Gastroesophageal sphincter (tissue), 3 donors: ENCODE measurements at regions not wholly inside any gene's neighbourhood (a gene's known extent, or its start where the extent isn't known, plus 50 kb on each side); places are given as distances from the start of the nearest gene placed in this dataset.

Experiments
- POLR2AphosphoS5 ChIP-seq: sonication (generic); formaldehyde crosslinking; IDR thresholded peaks from one replicate; pipeline ENCODE4 v1.6.1; 2017; ENCODE audit warnings: antibody characterized with exemption
- TF ChIP-seq, protein P1 (sequence below), 4 experiments: fragments of 200-600 bp in 2 of 4; fragments of 450-650 bp in 2 of 4; sonication (generic) in 1 of 4; IDR thresholded peaks; one replicate each; pipeline ENCODE4 v1.5.1; 2017 to 2019; ENCODE audit warnings: antibody characterized with exemption in 4 of 4, mild to moderate bottlenecking in 2 of 4, moderate library complexity in 2 of 4

DNA sequence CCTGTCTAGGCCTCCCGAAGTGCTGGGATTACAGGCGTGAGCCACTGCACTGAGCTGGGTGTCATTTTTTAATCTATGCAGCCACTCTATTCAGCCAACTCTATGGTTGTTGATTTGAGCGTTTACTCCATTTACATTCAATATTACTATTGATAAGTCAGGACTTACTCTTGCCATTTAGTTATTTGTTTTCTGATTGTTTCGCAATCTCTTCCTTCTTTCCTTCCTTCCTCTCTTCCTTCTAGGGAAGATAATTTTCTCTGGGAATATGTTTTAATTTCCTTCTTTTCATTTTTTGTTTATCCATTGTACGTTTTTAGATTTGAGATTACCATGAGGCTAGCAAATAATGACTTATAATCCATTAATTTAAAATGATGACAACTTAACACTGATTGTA is 2056.0 kb downstream of the OLFM4 start:
- TF ChIP-seq POLR2AphosphoS5 = no peak
- TF ChIP-seq, protein P1, sequence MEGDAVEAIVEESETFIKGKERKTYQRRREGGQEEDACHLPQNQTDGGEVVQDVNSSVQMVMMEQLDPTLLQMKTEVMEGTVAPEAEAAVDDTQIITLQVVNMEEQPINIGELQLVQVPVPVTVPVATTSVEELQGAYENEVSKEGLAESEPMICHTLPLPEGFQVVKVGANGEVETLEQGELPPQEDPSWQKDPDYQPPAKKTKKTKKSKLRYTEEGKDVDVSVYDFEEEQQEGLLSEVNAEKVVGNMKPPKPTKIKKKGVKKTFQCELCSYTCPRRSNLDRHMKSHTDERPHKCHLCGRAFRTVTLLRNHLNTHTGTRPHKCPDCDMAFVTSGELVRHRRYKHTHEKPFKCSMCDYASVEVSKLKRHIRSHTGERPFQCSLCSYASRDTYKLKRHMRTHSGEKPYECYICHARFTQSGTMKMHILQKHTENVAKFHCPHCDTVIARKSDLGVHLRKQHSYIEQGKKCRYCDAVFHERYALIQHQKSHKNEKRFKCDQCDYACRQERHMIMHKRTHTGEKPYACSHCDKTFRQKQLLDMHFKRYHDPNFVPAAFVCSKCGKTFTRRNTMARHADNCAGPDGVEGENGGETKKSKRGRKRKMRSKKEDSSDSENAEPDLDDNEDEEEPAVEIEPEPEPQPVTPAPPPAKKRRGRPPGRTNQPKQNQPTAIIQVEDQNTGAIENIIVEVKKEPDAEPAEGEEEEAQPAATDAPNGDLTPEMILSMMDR (IDR thresholded peaks at IDR 0.05) = no peak
